Esophagus squamous epithelium (tissue), 4 donors: ENCODE measurements at regions not wholly inside any gene's neighbourhood (a gene's known extent, or its start where the extent isn't known, plus 50 kb on each side); places are given as distances from the start of the nearest gene placed in this dataset.

Source experiments
- CTCF ChIP-seq, 6 experiments: fragments of 450-650 bp in 4 of 6; fragments of 200-600 bp in 2 of 6; sonication (generic) in 2 of 6; IDR thresholded peaks; one replicate each; pipeline ENCODE4 v1.5.1; 2016 to 2019; ENCODE audit warnings: antibody characterized with exemption in 6 of 6, mild to moderate bottlenecking in 4 of 6, moderate library complexity in 4 of 6
- POLR2A ChIP-seq, 4 donors: fragments of 450-650 bp; IDR thresholded peaks; one replicate each; pipeline ENCODE4 v1.6.1; 2017; ENCODE audit warnings: antibody characterized with exemption in 4 of 4, mild to moderate bottlenecking in 4 of 4, moderate library complexity in 3 of 4

GRCh38 chr4:58739275-58739674 is 1629.1 kb upstream of the IGFBP7 start:
- no peak for TF ChIP-seq CTCF (IDR thresholded peaks at IDR 0.05)
- no peak for TF ChIP-seq POLR2A (IDR thresholded peaks at IDR 0.05)
